ENCODE measurements at regions not wholly inside any gene's neighbourhood (a gene's known extent, or its start where the extent isn't known, plus 50 kb on each side); places are given as distances from the start of the nearest gene placed in this dataset.

GRCh38 chr3:104990758-104991157 lies 376.0 kb upstream of the ALCAM start:
- DNase-seq = no peak

GRCh38 chr3:104992676-104993075 lies 374.0 kb upstream of the ALCAM start:
- DNase-seq = no peak

- no peak for DNase-seq
Observed at GRCh38 chr3:105006164-105006563, 360.5 kb upstream of the ALCAM start.

- no peak for DNase-seq
Observed at GRCh38 chr3:105013657-105014056, 353.1 kb upstream of the ALCAM start.

GRCh38 chr3:105014631-105015030 lies 352.1 kb upstream of the ALCAM start:
- DNase-seq = no peak

GRCh38 chr3:105022813-105023212 lies 343.9 kb upstream of the ALCAM start:
- no peak for DNase-seq

- no peak for DNase-seq
Observed at GRCh38 chr3:105030211-105030610, 336.5 kb upstream of the ALCAM start.

GRCh38 chr3:105032541-105032940 lies 334.2 kb upstream of the ALCAM start:
- no peak for DNase-seq

- DNase-seq = no peak
Observed at GRCh38 chr3:105033081-105033480, 333.6 kb upstream of the ALCAM start.

GRCh38 chr3:105039004-105039403 lies 327.7 kb upstream of the ALCAM start:
- DNase-seq = no peak

- no peak for DNase-seq
Observed at GRCh38 chr3:105040026-105040622, 326.6 kb upstream of the ALCAM start.

- no peak for DNase-seq
Observed at GRCh38 chr3:105042586-105042985, 324.1 kb upstream of the ALCAM start.

- no peak for DNase-seq
Observed at GRCh38 chr3:105051111-105051510, 315.6 kb upstream of the ALCAM start.

GRCh38 chr3:105051972-105052371 lies 314.7 kb upstream of the ALCAM start:
- no peak for DNase-seq

- DNase-seq = no peak
Observed at GRCh38 chr3:105062853-105063252, 303.9 kb upstream of the ALCAM start.

GRCh38 chr3:105065895-105066839 lies 300.5 kb upstream of the ALCAM start:
- no peak for DNase-seq

- DNase-seq = no peak
Observed at GRCh38 chr3:105067361-105067760, 299.3 kb upstream of the ALCAM start.

- no peak for DNase-seq
Observed at GRCh38 chr3:105077060-105077822, 289.5 kb upstream of the ALCAM start.

GRCh38 chr3:105083945-105084344 lies 282.8 kb upstream of the ALCAM start:
- no peak for DNase-seq

- DNase-seq = no peak
Observed at GRCh38 chr3:105085506-105085905, 281.2 kb upstream of the ALCAM start.

GRCh38 chr3:105093371-105094252 lies 273.1 kb upstream of the ALCAM start:
- DNase-seq = no peak

- no peak for DNase-seq
Observed at GRCh38 chr3:105094588-105094987, 272.1 kb upstream of the ALCAM start.

Measured in effector CD4-positive, alpha-beta T cell (primary cell).